Heart left ventricle (tissue), 16 donors: ENCODE measurements at regions not wholly inside any gene's neighbourhood (a gene's known extent, or its start where the extent isn't known, plus 50 kb on each side); places are given as distances from the start of the nearest gene placed in this dataset.

Experiments used
- ATAC-seq, 4 donors: fragments of 200-7000 bp; cut with Tn5 transposase; one replicate each; pipeline ENCODE4 v1.9.1; 2020 to 2022; ENCODE audit warnings: moderate library complexity in 4 of 4, mild to moderate bottlenecking in 3 of 4, moderate number of reproducible peaks in 1 of 4
- DNase-seq, 5 donors: peaks; one replicate each; pipeline ENCODE4 v3.0.0-alpha.2; 2020
- H3K27ac ChIP-seq, 12 donors: fragments of 200-600 bp; sonication (generic) in 4 of 12; one replicate each; pipeline versions ENCODE4 v1.5.0 to v1.8.0; 2016 to 2022; ENCODE audit warnings: mild to moderate bottlenecking in 2 of 12
- H3K27me3 ChIP-seq, 9 donors: fragments of 200-600 bp; sonication (generic) in 2 of 9; one replicate each; pipeline versions ENCODE4 v1.5.1 to v1.8.0; 2016 to 2022; ENCODE audit warnings: mild to moderate bottlenecking in 3 of 9
- H3K36me3 ChIP-seq, 9 donors: fragments of 200-600 bp; sonication (generic) in 2 of 9; one replicate each; pipeline versions ENCODE4 v1.5.0 to v1.8.0; 2018 to 2022; ENCODE audit warnings: mild to moderate bottlenecking in 2 of 9
- H3K4me1 ChIP-seq, 12 donors: fragments of 200-600 bp; sonication (generic) in 4 of 12; one replicate each; pipeline versions ENCODE4 v1.5.0 to v1.8.0; 2016 to 2022; ENCODE audit warnings: mild to moderate bottlenecking in 3 of 12
- H3K4me3 ChIP-seq, 12 donors: fragments of 200-600 bp; sonication (generic) in 4 of 12; one replicate each; pipeline versions ENCODE4 v1.5.0 to v1.8.0; 2017 to 2022; ENCODE audit warnings: mild to moderate bottlenecking in 9 of 12, moderate library complexity in 4 of 12
- H3K9me3 ChIP-seq, 12 donors: fragments of 200-600 bp; sonication (generic) in 4 of 12; one replicate each; pipeline versions ENCODE4 v1.5.0 to v1.8.0; 2016 to 2022; ENCODE audit warnings: mild to moderate bottlenecking in 1 of 12
- POLR2A ChIP-seq, 2 donors: fragments of 450-650 bp; IDR thresholded peaks; one replicate each; pipeline ENCODE4 v1.6.1; 2017; ENCODE audit warnings: antibody characterized with exemption in 2 of 2, mild to moderate bottlenecking in 2 of 2, moderate library complexity in 2 of 2
- WGBS, 4 donors: extraction: QIAGEN DNeasy Blood & Tissue Kit in 2 of 4; methylation state at CpG; one replicate each; pipeline versions ENCODE4 v1.1.5 to v1.1.7; 2013 to 2018; 5-methylcytosine and 5-hydroxymethylcytosine counted together
- intact Hi-C, 10 donors: fragments of 100-400 bp; cut with DNase I; formaldehyde crosslinking; loops; one replicate each; pipeline versions ENCODE4 v1.11.1 to v1.14.2; 2022
- TF ChIP-seq, protein P1 (sequence below), 12 donors: fragments of 200-600 bp; sonication (generic) in 4 of 12; IDR thresholded peaks; one replicate each; pipeline versions ENCODE4 v1.5.0 to v1.8.0; 2018 to 2022; ENCODE audit warnings: antibody characterized with exemption in 12 of 12, mild to moderate bottlenecking in 5 of 12
- donor health status: ischemic (EF 13 %, LVEDD 7.1; RV severe dilation, severe dysfunction).
- donor health status: healthy with polysubstance abuse.
- donor health status: DM: no; HTN: yes; CAD: no.
- donor health status: DM: no; HTN: no; CAD: no.
- donor health status: ischemic (EF 25% LVEDD 6.9; RV normal size, moderate dysfunction).
- donor health status: ischemic (EF 25% LVEDD 5.7; RV mildly dilated, moderate dysfunction).
- donor health status: healthy.
- donor health status: DM: yes; HTN: yes; CAD: no.
- donor health status: ischemic (EF 35%, LVEDD 5.7; RV mildly dilated, moderate dysfunction).
- donor health status: nonischemic (EF 11% LVEDD 7.7; RV severe dilation, severe dysfunction).
- donor health status: DM: yes; HTN: yes; CAD: no.
- donor health status: PGD.
- donor health status: ischemic (EF 29% LVEDD 5.4; RV normal size, mild dysfunction).
- donor health status: nonischemic (EF 23%, LVEDD 6.1; RV moderate dilation, normal function).

GRCh38 chr15:96170979-96171739 lies 159.3 kb upstream of the NR2F2 start:
- ATAC-seq (no peak), DNase-seq (no peak)
- no peak overlapping the region for H3K4me3 ChIP-seq
- no peaks in the 10 kb centered on the region for H3K36me3 ChIP-seq
- H3K27me3 ChIP-seq, result no peaks in the 10 kb centered on the region
- WGBS, 4 donors, result 70 to 78% (median 77%) methylated on average over 14 of the region's 14 CpGs
- no peak for TF ChIP-seq POLR2A (IDR thresholded peaks at IDR 0.05)
- intact Hi-C loops, result no loop called here
- H3K9me3 ChIP-seq, result no peaks in the 10 kb centered on the region
- no peak overlapping the region for H3K27ac ChIP-seq
- H3K4me1 ChIP-seq, result peaks cover 0 to 9% (median 0%) of the 10 kb centered on the region in 12 donors

GRCh38 chr15:96171853-96172296 lies 158.6 kb upstream of the NR2F2 start:
- no peak for TF ChIP-seq POLR2A (IDR thresholded peaks at IDR 0.05)
- TF ChIP-seq, protein P1, sequence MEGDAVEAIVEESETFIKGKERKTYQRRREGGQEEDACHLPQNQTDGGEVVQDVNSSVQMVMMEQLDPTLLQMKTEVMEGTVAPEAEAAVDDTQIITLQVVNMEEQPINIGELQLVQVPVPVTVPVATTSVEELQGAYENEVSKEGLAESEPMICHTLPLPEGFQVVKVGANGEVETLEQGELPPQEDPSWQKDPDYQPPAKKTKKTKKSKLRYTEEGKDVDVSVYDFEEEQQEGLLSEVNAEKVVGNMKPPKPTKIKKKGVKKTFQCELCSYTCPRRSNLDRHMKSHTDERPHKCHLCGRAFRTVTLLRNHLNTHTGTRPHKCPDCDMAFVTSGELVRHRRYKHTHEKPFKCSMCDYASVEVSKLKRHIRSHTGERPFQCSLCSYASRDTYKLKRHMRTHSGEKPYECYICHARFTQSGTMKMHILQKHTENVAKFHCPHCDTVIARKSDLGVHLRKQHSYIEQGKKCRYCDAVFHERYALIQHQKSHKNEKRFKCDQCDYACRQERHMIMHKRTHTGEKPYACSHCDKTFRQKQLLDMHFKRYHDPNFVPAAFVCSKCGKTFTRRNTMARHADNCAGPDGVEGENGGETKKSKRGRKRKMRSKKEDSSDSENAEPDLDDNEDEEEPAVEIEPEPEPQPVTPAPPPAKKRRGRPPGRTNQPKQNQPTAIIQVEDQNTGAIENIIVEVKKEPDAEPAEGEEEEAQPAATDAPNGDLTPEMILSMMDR (IDR thresholded peaks at IDR 0.05), result no peak
- no peaks in the 10 kb centered on the region for H3K36me3 ChIP-seq
- no peaks in the 10 kb centered on the region for H3K9me3 ChIP-seq
- no peak overlapping the region for H3K27ac ChIP-seq
- ATAC-seq (no peak), DNase-seq (no peak)
- no peak overlapping the region for H3K4me3 ChIP-seq
- H3K4me1 ChIP-seq, result peaks cover 0 to 2% (median 0%) of the 10 kb centered on the region in 12 donors
- WGBS, 4 donors, result 68 to 78% (median 70%) methylated on average over 5 of the region's 5 CpGs
- intact Hi-C loops, result no loop called here
- H3K27me3 ChIP-seq, result no peaks in the 10 kb centered on the region

DNA sequence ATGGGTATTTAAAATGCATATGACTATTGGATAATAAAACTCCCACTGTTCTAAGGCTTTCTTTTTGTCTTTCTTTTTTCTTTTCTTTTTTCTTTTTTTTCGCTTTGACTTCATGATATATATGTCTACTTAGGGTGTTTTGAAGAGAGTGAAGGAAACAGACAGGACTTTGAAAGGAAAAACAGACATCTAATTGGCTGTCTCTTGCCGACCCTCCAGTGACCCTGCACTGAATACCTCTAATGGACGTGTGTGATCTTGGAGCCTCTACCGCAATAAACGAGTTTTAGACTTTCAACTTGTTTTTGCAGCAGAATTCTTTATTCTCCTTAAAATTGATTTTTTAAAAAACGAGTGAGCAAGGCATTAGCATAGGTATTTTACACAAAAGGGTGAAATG lies 158.1 kb upstream of the NR2F2 start:
- ATAC-seq, result no peak
- intact Hi-C loops, result no loop called here

GRCh38 chr15:96176831-96177230 lies 153.7 kb upstream of the NR2F2 start:
- intact Hi-C loops, result no loop called here

More for the DNA sequence above, 158.1 kb upstream of the NR2F2 start:
- H3K27ac ChIP-seq, result no peak overlapping the region
- H3K27me3 ChIP-seq, result no peaks in the 10 kb centered on the region
- H3K9me3 ChIP-seq, result no peaks in the 10 kb centered on the region
- DNase-seq, result no peak
- WGBS, 4 donors, result 84 to 87% (median 85%) methylated on average over 6 of the region's 6 CpGs
- no peak overlapping the region for H3K4me3 ChIP-seq
- H3K36me3 ChIP-seq, result no peaks in the 10 kb centered on the region
- no peaks in the 10 kb centered on the region for H3K4me1 ChIP-seq
- TF ChIP-seq, protein P1 (IDR thresholded peaks at IDR 0.05), result no peak
- TF ChIP-seq POLR2A (IDR thresholded peaks at IDR 0.05), result no peak

More at GRCh38 chr15:96176831-96177230, 153.7 kb upstream of the NR2F2 start:
- TF ChIP-seq, protein P1 (IDR thresholded peaks at IDR 0.05), result no peak
- no peak for TF ChIP-seq POLR2A (IDR thresholded peaks at IDR 0.05)
- DNase-seq (no peak), ATAC-seq (no peak)
- Histone ChIP-seq H3K36me3 (no peaks in the 10 kb centered on the region), H3K27me3 (no peaks in the 10 kb centered on the region), H3K4me3 (no peak overlapping the region), H3K4me1 (peaks cover 0 to 10% (median 0%) of the 10 kb centered on the region in 12 donors), H3K27ac (no peak overlapping the region), H3K9me3 (no peaks in the 10 kb centered on the region)
- 93 to 96% (median 95%) methylated on average over 4 of the region's 4 CpGs for WGBS, 4 donors
